SU-DHL-6 (cell line): ENCODE measurements at regions not wholly inside any gene's neighbourhood (a gene's known extent, or its start where the extent isn't known, plus 50 kb on each side); places are given as distances from the start of the nearest gene placed in this dataset.

ENCODE experiments used
- H2AFZ ChIP-seq: fragments of 200-600 bp; sonication (generic); 2 replicates; pipeline ENCODE4 v1.6.1; 2014; ENCODE audit warnings: low read depth, mild to moderate bottlenecking, moderate library complexity, mixed read lengths, antibody characterized with exemption, low read length; ENCODE audit not compliant: severe bottlenecking
- H3F3A ChIP-seq: fragments of 200-600 bp; shearing (Covaris generic); 2 replicates; pipeline ENCODE4 v1.6.0; 2016; ENCODE audit warnings: antibody characterized with exemption, mild to moderate bottlenecking; ENCODE audit not compliant: insufficient read depth
- H3K27ac ChIP-seq: fragments of 200-600 bp; sonication (generic); 2 replicates; pipeline ENCODE4 v1.5.1; 2016; ENCODE audit warnings: low read depth, mild to moderate bottlenecking, low read length, moderate library complexity, mixed read lengths
- H3K27me3 ChIP-seq: fragments of 200-600 bp; sonication (generic), shearing (Covaris generic); 2 replicates; pipeline ENCODE4 v1.6.0; 2014; ENCODE audit warnings: mild to moderate bottlenecking, low read length
- H3K36me3 ChIP-seq: fragments of 200-600 bp; sonication (generic); 2 replicates; pipeline ENCODE4 v1.6.1; 2014; ENCODE audit warnings: mild to moderate bottlenecking, low read length, mixed read lengths
- H3K4me2 ChIP-seq: fragments of 300-600, 200-600 bp; shearing (Covaris generic), sonication (generic); 2 replicates; pipeline ENCODE4 v1.6.0; 2014; ENCODE audit warnings: low read length, low read depth, mild to moderate bottlenecking; ENCODE audit not compliant: poor library complexity, severe bottlenecking
- H3K4me3 ChIP-seq: fragments of 200-600 bp; sonication (generic); 2 replicates; pipeline ENCODE4 v1.5.1; 2014; ENCODE audit warnings: antibody characterized with exemption, low read length, mild to moderate bottlenecking, mixed read lengths; ENCODE audit not compliant: insufficient read depth, poor library complexity, severe bottlenecking
- H3K79me2 ChIP-seq: fragments of 200-600 bp; sonication (generic); 2 replicates; pipeline ENCODE4 v1.6.1; 2014; ENCODE audit warnings: mild to moderate bottlenecking, low read length, moderate library complexity; ENCODE audit not compliant: insufficient read depth
- H3K9ac ChIP-seq: fragments of 200-600 bp; sonication (generic); 2 replicates; pipeline ENCODE4 v1.7.0; 2014; ENCODE audit warnings: mild to moderate bottlenecking, low read length
- H3K9me2 ChIP-seq: fragments of 200-600 bp; sonication (generic); replicated peaks from 2 replicates; pipeline ENCODE4 v1.6.1; 2014; ENCODE audit warnings: low read length; ENCODE audit not compliant: insufficient read depth
- H3K9me3 ChIP-seq: fragments of 200-600 bp; sonication (generic); 2 replicates; pipeline ENCODE4 v1.6.1; 2014; ENCODE audit warnings: low read length, mixed read lengths; ENCODE audit not compliant: insufficient read depth
- H4K20me1 ChIP-seq: fragments of 200-600 bp; sonication (generic); 2 replicates; pipeline ENCODE4 v1.6.1; 2014; ENCODE audit warnings: low read depth, mild to moderate bottlenecking, antibody characterized with exemption, low read length, moderate library complexity, mixed read lengths
- CTCF ChIP-seq: fragments of 200-600 bp; sonication (generic); IDR thresholded peaks from one replicate; pipeline ENCODE4 v1.5.1; 2017; ENCODE audit warnings: antibody characterized with exemption, mild to moderate bottlenecking, low read length, moderate library complexity; ENCODE audit not compliant: insufficient read depth, poor library complexity, severe bottlenecking
- EZH2phosphoT487 ChIP-seq: fragments of 200-600 bp; sonication (generic), shearing (Covaris generic); conservative IDR thresholded peaks from 2 replicates; pipeline ENCODE4 v1.6.1; 2018; ENCODE audit warnings: mild to moderate bottlenecking, antibody characterized with exemption, low read length, moderate library complexity, mixed read lengths

GRCh38 chr6:67863346-67863745 lies 771.7 kb upstream of the ADGRB3 start:
- Histone ChIP-seq H3K27ac (no peak overlapping the region), H3K27me3 (no peaks in the 10 kb centered on the region), H3K9ac (no peak overlapping the region), H3F3A (no peaks in the 10 kb centered on the region), H3K36me3 (no peaks in the 10 kb centered on the region), H3K4me3 (no peak overlapping the region), H2AFZ (no peak overlapping the region), H3K9me3 (no peaks in the 10 kb centered on the region), H3K9me2 (no peaks in the 10 kb centered on the region), H4K20me1 (no peaks in the 10 kb centered on the region), H3K79me2 (no peaks in the 10 kb centered on the region), H3K4me2 (no peak overlapping the region)
- TF ChIP-seq EZH2phosphoT487 (no peak), CTCF (no peak)

- H3K4me2 ChIP-seq = no peak overlapping the region
- no peaks in the 10 kb centered on the region for H4K20me1 ChIP-seq
- no peaks in the 10 kb centered on the region for H3K36me3 ChIP-seq
- peaks cover 4% of the 10 kb centered on the region; the same call in 1 of the 2 replicates for H3K9me3 ChIP-seq
- no peaks in the 10 kb centered on the region; the same call in 1 of the 2 replicates for H3F3A ChIP-seq
- H3K9ac ChIP-seq = no peak overlapping the region
- no peaks in the 10 kb centered on the region for H3K27me3 ChIP-seq
- no peak overlapping the region for H3K4me3 ChIP-seq
- no peaks in the 10 kb centered on the region for H3K9me2 ChIP-seq
- no peaks in the 10 kb centered on the region for H3K79me2 ChIP-seq
- H3K27ac ChIP-seq = no peak overlapping the region
- H2AFZ ChIP-seq = no peak overlapping the region
- TF ChIP-seq EZH2phosphoT487 = no peak
- no peak for TF ChIP-seq CTCF
Measured at GRCh38 chr6:67854098-67854497, 781.0 kb upstream of the ADGRB3 start.

GRCh38 chr6:67839818-67840217 lies 795.3 kb upstream of the ADGRB3 start:
- H3K4me3 ChIP-seq = no peak overlapping the region

More at GRCh38 chr6:67839818-67840217, 795.3 kb upstream of the ADGRB3 start:
- H3K36me3 ChIP-seq = no peaks in the 10 kb centered on the region
- no peak overlapping the region for H3K4me2 ChIP-seq
- no peaks in the 10 kb centered on the region for H3K79me2 ChIP-seq
- H3K27me3 ChIP-seq = no peaks in the 10 kb centered on the region
- no peaks in the 10 kb centered on the region for H3K9me2 ChIP-seq
- H3K27ac ChIP-seq = no peak overlapping the region
- H3K9ac ChIP-seq = no peak overlapping the region
- H3F3A ChIP-seq = no peaks in the 10 kb centered on the region
- peaks cover 9% of the 10 kb centered on the region; the same call in 1 of the 2 replicates for H3K9me3 ChIP-seq
- no peaks in the 10 kb centered on the region for H4K20me1 ChIP-seq
- no peak for TF ChIP-seq EZH2phosphoT487
- TF ChIP-seq CTCF = no peak
- H2AFZ ChIP-seq = no peak overlapping the region
